ENCODE measurements at regions not wholly inside any gene's neighbourhood (a gene's known extent, or its start where the extent isn't known, plus 50 kb on each side); places are given as distances from the start of the nearest gene placed in this dataset.

GRCh38 chr3:3353153-3353552, 173.7 kb upstream of the CRBN start:
- TF ChIP-seq POLR2AphosphoS5 (IDR thresholded peaks at IDR 0.05; ENCODE audit: borderline replicate concordance, low read depth, low read length) (no peak), EZH2 (IDR thresholded peaks at IDR 0.05) (no peak)

Measured in SK-N-MC (cell line).